GM18520 (cell line): ENCODE measurements at regions not wholly inside any gene's neighbourhood (a gene's known extent, or its start where the extent isn't known, plus 50 kb on each side); places are given as distances from the start of the nearest gene placed in this dataset.
"Not testable (repeated sequence)": the region's sequence is repeated elsewhere in the genome, so short reads cannot be mapped to it uniquely, and the experiment has no call there.

ENCODE experiments used
- ATAC-seq: cut with Tn5 transposase; IDR thresholded peaks from one replicate; pipeline ENCODE4 v1.9.1; 2021; ENCODE audit not compliant: unreplicated experiment

DNA sequence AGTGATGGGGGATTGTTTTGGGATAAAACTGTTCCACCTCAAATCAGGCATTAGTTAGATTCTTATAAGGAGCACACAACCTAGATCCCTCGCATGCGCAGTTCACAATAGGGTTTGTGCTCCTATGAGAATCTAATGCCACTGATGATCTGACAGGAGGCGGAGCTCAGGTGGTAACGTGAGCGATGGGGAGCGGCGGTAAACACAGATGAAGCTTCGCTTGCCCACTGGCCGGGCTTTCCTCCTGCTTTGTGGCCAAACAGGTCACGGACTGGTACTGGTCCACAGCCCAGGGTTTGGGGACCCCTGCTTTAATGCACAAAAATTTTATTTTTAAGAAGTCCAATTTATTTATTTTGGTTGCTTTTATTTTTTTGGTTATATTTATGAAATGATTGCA is 238.8 kb downstream of the AACS start:
- ATAC-seq: no peak

- no peak for ATAC-seq
Observed at GRCh38 chr12:125305231-125305630, 240.0 kb downstream of the AACS start.

DNA sequence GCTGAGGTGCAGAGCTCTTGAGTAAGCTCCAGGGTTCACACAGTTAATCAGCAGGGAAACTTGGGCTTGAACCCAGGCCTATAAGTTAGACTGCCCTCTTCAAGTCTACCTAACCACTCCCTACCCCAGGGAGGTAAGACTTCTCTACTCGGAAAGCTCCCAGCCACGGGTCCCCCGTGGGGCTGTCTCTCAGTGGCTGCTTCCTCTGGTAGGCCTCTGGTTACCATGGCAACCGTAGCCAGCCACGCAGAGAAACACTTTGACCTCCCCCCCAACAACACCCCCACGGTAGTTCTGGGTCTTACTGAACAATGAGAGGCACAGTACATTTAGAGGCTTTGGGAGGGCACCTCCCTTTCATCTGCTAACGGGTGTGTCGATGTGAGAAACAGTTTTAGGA is 245.2 kb downstream of the AACS start:
- ATAC-seq: no peak

DNA sequence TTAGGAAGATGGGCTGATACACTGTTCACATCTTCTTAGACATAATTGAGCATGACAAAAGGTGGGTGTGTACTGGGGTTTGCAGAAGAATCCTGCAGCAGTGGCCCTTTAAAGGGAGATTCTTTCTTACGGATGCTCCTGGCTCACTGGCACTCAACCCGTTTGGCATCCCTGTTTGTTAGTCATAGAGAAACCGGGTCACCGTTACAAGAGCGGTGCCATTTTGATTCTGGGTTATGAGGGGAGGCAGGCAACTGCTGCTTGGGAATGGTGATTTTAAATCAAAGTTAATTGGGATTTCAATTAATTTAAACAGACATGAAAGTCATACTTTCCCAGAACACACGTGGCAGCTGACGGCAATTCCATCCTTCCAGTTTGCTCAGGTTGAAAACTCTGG is 245.8 kb downstream of the AACS start:
- no peak for ATAC-seq

GRCh38 chr12:125312471-125312870 is 247.2 kb downstream of the AACS start:
- no peak for ATAC-seq

- no peak for ATAC-seq
Observed at GRCh38 chr12:125314051-125314755, 249.0 kb downstream of the AACS start.

- ATAC-seq: no peak
Observed at GRCh38 chr12:125315771-125316170, 250.5 kb downstream of the AACS start.

DNA sequence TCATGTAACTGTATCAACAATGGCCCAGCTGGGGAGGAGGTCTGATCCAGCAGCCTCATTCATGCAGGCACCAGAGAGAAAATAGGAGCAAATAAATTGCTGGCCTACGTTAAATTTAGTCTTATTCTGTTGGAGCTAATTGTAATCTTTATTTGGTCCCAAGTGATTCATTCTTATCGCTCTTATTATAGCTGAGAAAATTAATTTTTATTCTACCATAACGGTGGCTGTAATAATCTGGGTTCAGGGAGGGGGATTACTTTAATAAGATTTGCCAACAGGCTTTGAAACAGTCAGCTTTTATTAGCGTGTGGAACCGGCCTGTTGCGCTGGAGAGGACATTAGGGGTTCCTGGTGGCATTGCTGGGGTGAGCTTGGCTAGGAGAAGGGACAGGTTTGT is 254.9 kb downstream of the AACS start:
- ATAC-seq: no peak

GRCh38 chr12:125324861-125325490 is 259.7 kb downstream of the AACS start:
- no peak for ATAC-seq

DNA sequence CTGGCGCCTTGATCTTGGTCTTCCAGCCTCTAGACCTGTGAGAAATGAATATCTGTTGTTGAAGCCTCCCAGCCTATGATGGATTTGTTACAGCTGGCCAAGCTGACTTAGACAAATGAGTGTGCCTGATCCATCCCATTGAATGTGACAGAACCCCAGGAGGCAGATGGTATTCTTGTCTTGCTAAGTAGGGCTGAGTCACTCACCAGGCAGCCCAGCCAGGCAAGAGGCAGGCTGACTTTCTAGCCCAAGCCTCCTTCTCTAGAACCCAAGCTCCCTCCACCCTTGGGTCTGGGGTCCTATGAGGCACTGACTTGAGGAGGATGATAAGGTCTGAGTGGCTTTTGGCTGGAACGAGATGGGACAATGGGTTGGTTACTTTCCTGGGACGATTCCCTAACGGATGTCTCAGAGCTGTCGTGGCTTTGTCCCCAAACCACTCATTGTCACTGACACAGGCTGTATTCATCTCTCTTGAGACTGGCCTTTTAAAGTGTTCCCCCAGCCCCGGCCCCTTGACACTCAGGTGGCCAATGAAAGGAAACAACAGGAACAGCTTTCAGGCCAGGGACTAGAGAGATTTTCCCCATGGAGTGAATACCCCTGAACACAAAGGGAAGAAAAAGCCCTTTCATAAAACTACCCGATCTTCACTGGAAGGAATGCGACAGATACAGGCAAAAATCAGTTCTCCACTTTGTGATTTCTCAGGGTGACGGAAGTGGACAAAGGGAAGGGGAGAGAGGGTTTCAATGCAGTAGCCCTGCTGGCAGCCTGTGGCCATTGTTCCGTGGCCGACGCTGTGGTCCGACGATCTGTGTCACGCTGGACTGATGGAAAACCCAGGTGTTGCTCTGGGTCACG is 264.2 kb downstream of the AACS start:
- ATAC-seq: no peak

- no peak for ATAC-seq
Observed at GRCh38 chr12:125330645-125331341, 265.6 kb downstream of the AACS start.

GRCh38 chr12:125331342-125332052 is 266.3 kb downstream of the AACS start:
- no peak for ATAC-seq

DNA sequence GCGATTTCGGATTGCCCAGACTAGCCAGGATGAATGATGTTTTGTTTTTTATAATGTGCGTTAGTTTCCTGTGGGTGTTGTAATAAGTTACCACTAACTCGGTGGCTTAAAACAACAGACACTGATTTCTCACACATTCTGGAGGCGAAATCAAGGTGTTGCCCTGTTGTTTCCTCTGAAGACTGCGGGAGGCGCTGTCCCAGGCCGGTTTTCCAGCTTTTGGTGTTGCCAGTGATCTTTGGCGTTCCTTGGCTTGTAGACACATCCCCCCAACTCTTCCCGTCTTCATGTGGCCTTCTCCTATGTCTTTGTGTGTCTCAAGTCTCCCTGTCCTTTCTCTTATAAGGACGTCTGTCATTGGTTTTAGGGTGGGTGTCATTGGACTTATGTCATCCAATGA is 267.7 kb downstream of the AACS start:
- ATAC-seq: no peak

- ATAC-seq: no peak
Observed at GRCh38 chr12:125336246-125336645, 271.0 kb downstream of the AACS start.

GRCh38 chr12:125340791-125341190 is 275.6 kb downstream of the AACS start:
- no peak for ATAC-seq

GRCh38 chr12:125341422-125341821 is 276.2 kb downstream of the AACS start:
- no peak for ATAC-seq

DNA sequence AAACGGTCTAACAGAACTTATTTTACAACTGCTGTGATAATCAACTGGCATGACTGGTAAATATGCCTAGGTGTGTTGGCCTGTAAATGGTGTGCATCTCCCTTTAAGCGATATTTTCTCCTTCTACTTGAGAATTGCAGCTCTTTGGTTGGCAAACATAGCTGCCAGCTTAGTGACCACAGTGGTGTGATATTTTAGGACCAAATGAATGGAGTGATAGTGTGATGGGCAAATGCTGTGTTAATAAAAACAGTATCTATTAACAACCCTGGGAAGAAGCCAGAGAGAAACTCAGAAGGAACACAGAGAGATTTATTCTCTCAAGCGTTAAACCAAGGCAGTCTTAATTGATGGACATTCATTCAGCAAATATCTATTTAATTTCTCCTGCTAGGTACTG is 278.4 kb downstream of the AACS start:
- ATAC-seq: no peak

- no peak for ATAC-seq
Observed at GRCh38 chr12:125346362-125346761, 281.1 kb downstream of the AACS start.

DNA sequence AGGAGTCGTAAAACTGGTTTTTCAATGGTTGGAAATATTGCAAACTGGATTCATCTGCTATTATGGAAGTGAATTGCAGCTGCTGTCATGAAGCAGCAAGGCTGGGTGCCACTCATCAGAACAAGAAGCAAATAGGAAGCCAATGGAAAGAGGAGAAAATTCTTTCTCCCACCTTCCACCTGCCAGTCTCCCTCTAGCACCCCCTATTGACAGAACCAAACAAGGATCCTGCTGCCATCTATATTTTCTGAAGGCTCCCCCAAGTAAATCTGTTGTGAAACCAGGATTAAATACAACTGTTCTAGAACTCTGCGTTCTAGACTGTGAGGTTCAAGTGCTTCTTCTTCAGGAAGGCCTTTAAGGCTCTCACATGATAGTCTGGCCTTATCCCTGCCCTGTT is 286.6 kb downstream of the AACS start:
- ATAC-seq: no peak

DNA sequence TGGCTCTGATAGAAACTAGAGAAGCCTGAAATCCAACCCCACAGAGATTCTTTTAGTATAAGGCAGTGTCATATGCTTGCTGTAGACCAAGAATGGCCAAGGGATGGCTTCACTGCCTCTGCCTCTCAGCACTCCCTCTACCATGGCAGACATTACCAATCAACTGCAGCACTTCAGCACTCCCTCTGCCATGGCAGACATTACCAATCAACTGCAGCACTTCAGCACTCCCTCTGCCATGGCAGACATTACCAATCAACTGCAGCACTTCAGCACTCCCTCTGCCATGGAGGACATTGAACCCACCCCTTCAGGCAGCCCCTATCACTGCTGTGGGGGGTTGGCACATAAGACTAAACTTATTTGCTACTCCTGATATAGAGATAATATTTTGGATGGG is 287.8 kb downstream of the AACS start:
- not testable (repeated sequence) for ATAC-seq

DNA sequence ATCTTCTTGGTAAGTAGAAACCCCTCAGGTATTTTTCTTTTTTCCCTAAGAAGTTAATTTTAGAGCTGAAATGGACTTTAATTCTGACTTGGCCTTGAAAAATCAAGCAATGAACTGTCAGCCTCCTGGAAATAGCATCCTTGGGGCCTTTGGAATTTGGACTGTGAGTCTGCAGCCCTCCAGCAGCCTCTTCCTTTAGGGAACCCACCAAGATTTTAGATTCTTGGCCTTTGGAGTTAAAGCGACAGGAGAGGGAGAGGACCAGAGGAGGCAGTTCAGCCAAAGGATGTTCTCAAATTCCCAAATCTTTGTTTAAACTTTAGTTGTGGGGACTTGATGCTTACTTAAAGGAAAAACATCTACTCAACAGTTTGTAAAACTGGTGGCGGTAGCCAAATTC is 288.6 kb downstream of the AACS start:
- no peak for ATAC-seq
